Mesodermal cell (in vitro differentiated cells): ENCODE measurements at regions not wholly inside any gene's neighbourhood (a gene's known extent, or its start where the extent isn't known, plus 50 kb on each side); places are given as distances from the start of the nearest gene placed in this dataset.
"Not testable (repeated sequence)": the region's sequence is repeated elsewhere in the genome, so short reads cannot be mapped to it uniquely, and the experiment has no call there.

Source experiments
- H3K27ac ChIP-seq: 2 replicates; pipeline ENCODE4 v1.7.0; 2013; ENCODE audit warnings: mild to moderate bottlenecking, low read depth, low read length, moderate library complexity; ENCODE audit not compliant: severe bottlenecking
- H3K36me3 ChIP-seq: 2 replicates; pipeline ENCODE4 v1.7.1; 2013; ENCODE audit warnings: mild to moderate bottlenecking, low read length, moderate library complexity; ENCODE audit not compliant: control insufficient read depth, insufficient read depth
- H3K4me1 ChIP-seq: one replicate; pipeline ENCODE4 v1.7.1; 2013; ENCODE audit warnings: mild to moderate bottlenecking, low read length; ENCODE audit not compliant: insufficient read depth, control insufficient read depth, poor library complexity, severe bottlenecking
- H3K4me3 ChIP-seq: 2 replicates; pipeline ENCODE4 v1.7.0; 2013; ENCODE audit warnings: low read length, control low read depth, mild to moderate bottlenecking; ENCODE audit not compliant: insufficient read depth, poor library complexity, severe bottlenecking; ENCODE audit errors: extremely low read depth
- H3K9me3 ChIP-seq: 2 replicates; pipeline ENCODE4 v1.7.1; 2013; ENCODE audit warnings: mild to moderate bottlenecking, low read length, moderate library complexity; ENCODE audit not compliant: control insufficient read depth
- WGBS, 2 experiments: methylation state at CpG; one replicate each; pipeline ENCODE4 v1.1.5; 2013; ENCODE audit warnings: missing lambda C conversion rate in 2 of 2; ENCODE audit not compliant: insufficient coverage in 2 of 2; 5-methylcytosine and 5-hydroxymethylcytosine counted together

DNA sequence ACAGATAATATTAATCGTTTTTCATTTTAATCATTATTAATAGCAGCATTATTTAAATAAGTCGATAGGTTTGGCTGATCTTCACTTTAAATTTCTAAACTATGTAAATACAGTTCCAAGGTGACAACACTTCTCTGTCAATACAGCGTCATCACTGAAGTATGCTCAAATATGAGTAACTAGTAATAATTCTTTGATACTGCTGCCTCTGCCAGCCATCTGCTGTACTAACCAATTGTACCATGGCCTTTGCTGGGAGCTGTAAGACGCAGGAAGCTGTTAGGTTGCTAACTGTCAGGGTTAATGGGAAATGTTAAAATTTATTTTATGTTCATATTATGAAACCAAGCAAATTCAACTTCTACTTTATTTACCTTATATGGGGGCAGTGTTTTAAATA lies 1650.5 kb upstream of the LRRTM3 start:
- WGBS, 2 experiments = 100% methylated on average over 1 of the region's 4 CpGs; no CpG with 5 or more reads in 1 of the 2 experiments
- Histone ChIP-seq H3K9me3 (peaks cover 16% of the 10 kb centered on the region), H3K27ac (no peak overlapping the region), H3K4me3 (no peak overlapping the region), H3K36me3 (no peaks in the 10 kb centered on the region), H3K4me1 (no peaks in the 10 kb centered on the region)

DNA sequence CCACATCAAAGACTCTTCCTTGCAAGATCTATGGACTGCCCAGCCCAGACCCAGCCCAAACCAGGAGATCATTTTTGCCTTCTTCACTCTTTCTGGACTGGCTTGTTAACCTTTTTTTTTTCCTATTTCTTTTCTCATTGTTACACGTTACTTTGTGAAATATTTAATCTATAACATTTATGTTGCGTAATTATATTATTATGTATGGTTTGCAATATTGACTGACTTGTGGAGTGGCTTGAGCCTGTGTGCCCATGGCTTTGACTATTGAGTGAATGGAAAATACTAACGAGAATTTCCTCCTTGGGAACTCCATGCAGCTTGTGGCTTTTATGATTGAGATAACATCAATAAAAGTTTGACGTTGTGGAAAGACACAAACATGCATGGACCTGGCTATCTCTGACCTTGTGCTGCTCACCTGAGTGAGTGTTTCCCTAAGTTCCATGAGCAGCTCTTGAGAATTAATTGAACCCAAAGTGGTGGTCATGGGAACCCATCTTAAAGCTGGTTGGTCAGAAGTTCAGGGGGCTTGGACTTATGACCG lies 1641.3 kb upstream of the LRRTM3 start:
- Histone ChIP-seq H3K4me1 (no peaks in the 10 kb centered on the region), H3K36me3 (no peaks in the 10 kb centered on the region), H3K9me3 (peaks cover 15% of the 10 kb centered on the region), H3K4me3 (no peak overlapping the region), H3K27ac (no peak overlapping the region)
- 90 to 100% methylated on average over 3 of the region's 5 CpGs for WGBS, 2 experiments

DNA sequence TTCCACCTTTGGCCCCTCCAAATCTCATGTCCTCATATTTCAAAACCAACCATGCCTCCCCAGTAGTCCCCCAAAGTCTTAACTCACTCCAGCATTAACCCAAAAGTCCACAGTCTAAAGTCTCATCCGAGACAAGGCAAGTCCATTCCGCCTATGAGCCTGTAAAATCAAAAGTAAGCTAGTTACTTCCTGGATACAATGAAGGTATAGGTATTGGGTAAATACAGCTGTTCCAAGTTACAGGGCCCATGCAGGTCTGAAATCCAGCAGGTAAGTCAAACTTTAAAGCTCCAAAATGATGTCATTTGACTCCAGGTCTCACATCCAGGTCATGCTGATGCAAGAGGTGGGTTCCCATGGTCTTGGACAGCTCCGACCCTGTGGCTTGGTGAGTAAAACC lies 1640.1 kb upstream of the LRRTM3 start:
- WGBS, 2 experiments = 79 to 89% methylated on average over 2 to 3 of the region's 3 CpGs
- H3K27ac ChIP-seq, H3K4me1 ChIP-seq, H3K9me3 ChIP-seq, H3K36me3 ChIP-seq, H3K4me3 ChIP-seq: not testable (repeated sequence)

DNA sequence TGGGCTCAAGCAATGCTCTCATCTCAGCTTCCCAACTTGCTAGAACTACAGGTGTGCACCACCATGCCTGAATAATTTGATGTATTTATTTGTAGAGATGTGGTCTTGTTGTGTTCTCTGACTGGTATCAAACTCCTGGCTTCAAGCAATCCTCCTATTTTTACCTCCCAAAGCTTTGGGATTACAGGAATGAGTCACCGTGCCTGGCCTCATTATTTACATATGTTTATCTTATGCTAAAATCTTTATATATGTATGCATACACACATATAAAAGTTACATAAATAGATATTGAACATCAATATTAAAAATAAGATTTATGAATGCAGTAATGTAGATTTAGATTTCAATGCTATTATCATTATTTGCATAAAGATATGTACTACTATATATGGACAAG lies 1634.5 kb upstream of the LRRTM3 start:
- Histone ChIP-seq H3K9me3 (no peaks in the 10 kb centered on the region), H3K27ac (no peak overlapping the region), H3K4me1 (no peaks in the 10 kb centered on the region), H3K36me3 (no peaks in the 10 kb centered on the region), H3K4me3 (no peak overlapping the region)
- no CpG with 5 or more reads among the region's 1 CpG for WGBS, 2 experiments

DNA sequence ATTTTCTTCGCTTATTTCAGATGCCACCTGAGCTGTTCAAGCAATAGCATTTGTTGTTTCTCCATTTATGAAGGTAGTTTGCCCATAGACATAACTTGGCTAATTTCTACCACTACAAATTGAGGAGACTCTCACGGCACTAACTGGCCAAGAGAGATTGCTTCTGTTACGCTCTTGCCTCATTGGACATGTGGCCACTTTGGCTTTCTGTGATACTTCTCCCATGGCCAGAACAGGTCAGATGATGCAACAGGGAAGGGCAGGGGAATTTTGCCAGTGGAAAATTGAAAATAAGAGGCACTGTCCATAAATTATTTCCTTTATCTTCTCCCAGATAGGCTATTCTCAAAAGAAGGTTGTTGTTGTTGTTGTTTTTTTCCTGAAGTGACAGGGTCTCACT lies 1633.3 kb upstream of the LRRTM3 start:
- no peaks in the 10 kb centered on the region for H3K9me3 ChIP-seq
- WGBS, 2 experiments = 90 to 100% methylated on average over 2 to 3 of the region's 3 CpGs
- H3K4me1 ChIP-seq = peaks cover 6% of the 10 kb centered on the region
- no peaks in the 10 kb centered on the region for H3K36me3 ChIP-seq
- no peak overlapping the region for H3K4me3 ChIP-seq
- no peak overlapping the region for H3K27ac ChIP-seq

DNA sequence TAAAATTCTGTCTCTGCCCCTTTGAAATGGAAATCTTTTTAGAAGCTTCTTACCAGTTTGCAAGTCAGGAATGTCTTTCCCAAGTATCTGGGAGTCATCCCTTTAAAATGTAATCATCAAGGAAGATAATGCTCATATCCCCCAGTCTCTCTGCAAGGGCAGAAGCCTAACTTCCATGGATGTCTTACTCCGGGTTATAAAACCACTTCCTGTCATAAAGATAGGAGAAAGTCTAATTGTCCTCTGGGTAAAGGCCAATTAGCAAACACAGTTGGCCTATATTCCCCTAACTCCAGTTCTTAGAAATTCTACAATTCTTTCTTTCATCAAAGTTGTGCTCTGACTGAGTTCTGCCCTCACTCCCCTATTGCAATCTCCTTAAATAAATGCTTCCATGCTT lies 1631.5 kb upstream of the LRRTM3 start:
- Histone ChIP-seq H3K4me1 (peaks cover 6% of the 10 kb centered on the region), H3K36me3 (no peaks in the 10 kb centered on the region), H3K27ac (peak overlapping the region; percentile 11), H3K4me3 (no peak overlapping the region), H3K9me3 (no peaks in the 10 kb centered on the region)
- no CpG with 5 or more reads among the region's 1 CpG for WGBS, 2 experiments

DNA sequence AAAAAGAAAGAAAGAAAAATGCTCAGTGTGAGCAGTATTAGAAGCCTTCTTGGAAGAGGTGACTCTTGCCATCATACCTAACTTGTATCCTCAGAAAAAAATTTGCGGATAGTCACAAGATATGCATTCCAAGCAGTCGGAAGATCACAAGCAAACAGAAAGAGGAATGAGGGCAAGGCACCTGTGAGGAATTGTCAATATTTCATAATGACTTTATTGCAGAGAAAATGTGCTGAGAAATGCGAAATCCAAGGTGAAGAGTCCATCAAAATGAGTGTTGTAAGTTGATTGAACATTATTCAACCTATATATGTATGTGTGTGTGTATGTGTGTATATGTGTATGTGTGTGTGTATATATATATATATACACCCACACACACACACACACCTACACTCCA lies 1624.7 kb upstream of the LRRTM3 start:
- Histone ChIP-seq H3K27ac (no peak overlapping the region), H3K36me3 (no peaks in the 10 kb centered on the region), H3K4me3 (no peak overlapping the region), H3K9me3 (no peaks in the 10 kb centered on the region), H3K4me1 (peaks cover 6% of the 10 kb centered on the region)
- 90 to 100% methylated on average over 1 to 2 of the region's 3 CpGs for WGBS, 2 experiments

DNA sequence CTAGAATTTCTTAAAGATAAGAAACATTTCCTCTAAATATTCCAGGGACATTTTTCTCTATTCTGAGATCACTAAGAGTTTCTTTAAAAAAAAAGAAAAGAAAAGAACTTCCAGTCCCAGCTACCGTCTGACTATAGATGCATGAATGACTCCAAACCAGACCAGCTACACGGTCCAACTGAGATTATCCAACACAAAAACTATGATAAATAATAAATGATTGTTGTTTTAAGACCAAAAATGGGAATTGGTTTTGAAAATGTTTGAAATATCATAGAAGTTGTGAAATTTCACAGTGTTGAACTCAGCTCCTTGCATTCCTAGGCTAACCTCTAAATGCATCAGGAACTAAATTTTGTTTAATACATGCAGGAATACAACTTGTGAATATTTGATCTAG lies 1619.6 kb upstream of the LRRTM3 start:
- Histone ChIP-seq H3K4me3 (no peak overlapping the region), H3K9me3 (no peaks in the 10 kb centered on the region), H3K36me3 (no peaks in the 10 kb centered on the region), H3K27ac (no peak overlapping the region), H3K4me1 (no peaks in the 10 kb centered on the region)
- no CpG with 5 or more reads among the region's 2 CpGs for WGBS, 2 experiments

DNA sequence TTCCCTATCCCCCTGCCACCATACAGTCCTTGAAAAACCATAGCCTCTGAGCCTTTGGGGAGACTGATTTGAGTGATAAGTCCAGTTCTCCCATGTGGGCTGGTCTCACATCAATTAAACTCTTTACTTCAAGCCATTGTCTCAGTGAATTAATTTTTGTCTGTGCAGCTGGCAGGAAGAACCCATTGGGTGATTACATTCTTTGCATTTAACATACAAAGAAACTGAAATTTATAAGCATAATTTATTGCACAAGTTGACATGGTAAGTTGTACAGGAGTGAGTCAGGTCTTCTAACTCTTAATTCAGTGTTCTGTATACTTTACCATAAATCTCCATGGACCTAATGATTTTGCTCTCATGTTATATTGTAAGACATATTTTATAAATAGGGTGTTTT lies 1613.0 kb upstream of the LRRTM3 start:
- Histone ChIP-seq H3K9me3 (peaks cover 2% of the 10 kb centered on the region), H3K4me1 (no peaks in the 10 kb centered on the region), H3K36me3 (no peaks in the 10 kb centered on the region), H3K27ac (no peak overlapping the region), H3K4me3 (no peak overlapping the region)

DNA sequence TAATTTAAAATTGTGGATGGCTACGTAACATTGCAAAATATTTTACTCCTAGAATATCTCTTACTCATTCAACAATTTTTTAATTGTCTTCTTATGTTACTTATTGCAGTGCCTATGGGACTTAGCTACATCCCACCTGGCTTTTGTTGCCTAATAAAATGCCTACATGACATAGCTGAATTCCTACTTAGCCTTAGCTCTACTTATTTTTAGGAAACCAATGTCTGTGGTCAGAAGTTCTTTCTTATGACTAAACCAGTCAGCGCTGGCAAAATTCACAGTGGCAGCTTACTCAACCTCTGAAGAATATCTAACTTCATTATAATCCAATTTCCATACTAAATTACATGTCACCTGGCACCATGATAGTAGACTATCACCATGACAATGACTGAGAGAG lies 1612.4 kb upstream of the LRRTM3 start:
- no peaks in the 10 kb centered on the region for H3K36me3 ChIP-seq
- H3K9me3 ChIP-seq = peaks cover 2% of the 10 kb centered on the region
- H3K4me3 ChIP-seq = no peak overlapping the region
- no CpG with 5 or more reads among the region's 2 CpGs for WGBS, 2 experiments
- no peaks in the 10 kb centered on the region for H3K4me1 ChIP-seq
- no peak overlapping the region for H3K27ac ChIP-seq

DNA sequence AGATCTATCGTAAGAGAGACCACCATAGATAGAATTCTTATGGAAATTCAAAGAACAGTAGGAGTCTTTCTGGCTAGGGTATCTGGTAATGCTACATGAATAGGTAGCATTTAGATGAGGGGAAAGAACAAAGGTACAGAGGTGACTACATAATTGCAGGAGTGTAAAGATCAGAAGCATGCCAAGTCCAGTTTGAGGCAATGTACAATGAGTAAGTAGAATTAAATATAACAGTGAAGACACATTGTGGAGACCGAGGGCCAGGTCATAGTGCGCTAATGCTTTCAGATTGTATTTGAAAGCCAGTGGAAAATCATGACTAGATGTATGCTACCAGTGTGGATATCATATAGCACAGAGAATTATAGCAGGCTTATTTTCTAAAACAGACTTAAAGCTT lies 1611.6 kb upstream of the LRRTM3 start:
- H3K27ac ChIP-seq = no peak overlapping the region
- no peak overlapping the region for H3K4me3 ChIP-seq
- H3K36me3 ChIP-seq = no peaks in the 10 kb centered on the region
- 53 to 86% methylated on average over 1 to 2 of the region's 3 CpGs for WGBS, 2 experiments
- peaks cover 2% of the 10 kb centered on the region for H3K9me3 ChIP-seq
- H3K4me1 ChIP-seq = peaks cover 3% of the 10 kb centered on the region
